ENCODE measurements at regions not wholly inside any gene's neighbourhood (a gene's known extent, or its start where the extent isn't known, plus 50 kb on each side); places are given as distances from the start of the nearest gene placed in this dataset.

GRCh38 chr15:62788224-62788623 is 254.3 kb upstream of the TPM1 start:
- no peak for DNase-seq

- no peak for DNase-seq
Observed at GRCh38 chr15:62790546-62790945, 252.0 kb upstream of the TPM1 start.

- no peak for DNase-seq
Observed at GRCh38 chr15:62791694-62792093, 250.9 kb upstream of the TPM1 start.

GRCh38 chr15:62792986-62793751 is 249.4 kb upstream of the TPM1 start:
- no peak for DNase-seq

GRCh38 chr15:62793752-62794144 is 248.8 kb upstream of the TPM1 start:
- no peak for DNase-seq

GRCh38 chr15:62795171-62795570 is 247.4 kb upstream of the TPM1 start:
- no peak for DNase-seq

- DNase-seq: no peak
Observed at GRCh38 chr15:62795700-62796695, 246.5 kb upstream of the TPM1 start.

- no peak for DNase-seq
Observed at GRCh38 chr15:62797171-62797570, 245.4 kb upstream of the TPM1 start.

- DNase-seq: no peak
Observed at GRCh38 chr15:62798536-62798935, 244.0 kb upstream of the TPM1 start.

- no peak for DNase-seq
Observed at GRCh38 chr15:62799037-62799436, 243.5 kb upstream of the TPM1 start.

- DNase-seq: no peak
Observed at GRCh38 chr15:62799919-62800318, 242.6 kb upstream of the TPM1 start.

GRCh38 chr15:62802612-62803011 is 239.9 kb upstream of the TPM1 start:
- DNase-seq: no peak

- no peak for DNase-seq
Observed at GRCh38 chr15:62803856-62804400, 238.6 kb upstream of the TPM1 start.

- DNase-seq: no peak
Observed at GRCh38 chr15:62805502-62805901, 237.0 kb upstream of the TPM1 start.

GRCh38 chr15:62807539-62808130 is 234.9 kb upstream of the TPM1 start:
- DNase-seq: no peak

GRCh38 chr15:62809115-62809967 is 233.2 kb upstream of the TPM1 start:
- DNase-seq: no peak

- no peak for DNase-seq
Observed at GRCh38 chr15:62809968-62810260, 232.6 kb upstream of the TPM1 start.

GRCh38 chr15:62812515-62812835 is 230.1 kb upstream of the TPM1 start:
- DNase-seq: no peak

GRCh38 chr15:62816342-62817069 is 226.0 kb upstream of the TPM1 start:
- DNase-seq: no peak

GRCh38 chr15:62818691-62819090 is 223.9 kb upstream of the TPM1 start:
- DNase-seq: no peak

GRCh38 chr15:62821384-62822131 is 221.0 kb upstream of the TPM1 start:
- no peak for DNase-seq

Data from stimulated activated CD4-positive, alpha-beta T cell treated with anti-CD3 and anti-CD28 coated beads, Interleukin-2, amount 100 ng/mL, for 48 hours (primary cell).